ENCODE measurements at regions not wholly inside any gene's neighbourhood (a gene's known extent, or its start where the extent isn't known, plus 50 kb on each side); places are given as distances from the start of the nearest gene placed in this dataset.
"Not testable (repeated sequence)": the region's sequence is repeated elsewhere in the genome, so short reads cannot be mapped to it uniquely, and the experiment has no call there.

DNA sequence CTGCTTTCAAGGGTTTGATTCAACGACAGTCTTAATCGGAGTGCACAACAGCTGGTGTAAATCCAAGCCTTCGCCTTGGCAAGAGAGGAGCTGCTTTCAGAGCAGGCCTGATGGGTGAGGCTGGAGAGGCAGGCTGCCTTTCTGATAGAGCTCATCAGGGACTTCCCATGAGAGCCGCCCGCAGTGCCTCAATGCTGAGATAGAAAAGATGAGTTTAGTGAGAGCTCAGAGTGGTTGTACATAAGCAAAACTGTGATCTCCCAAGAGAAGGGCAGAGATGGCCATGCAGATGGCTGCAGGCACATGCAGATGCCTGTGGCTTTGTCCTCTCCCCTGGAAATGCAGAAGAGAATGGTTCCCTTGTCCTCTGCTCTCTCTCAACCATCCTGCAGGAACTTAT lies 122.1 kb downstream of the ARL4C start:
- no peak for DNase-seq (ENCODE audit: low spot score)

DNA sequence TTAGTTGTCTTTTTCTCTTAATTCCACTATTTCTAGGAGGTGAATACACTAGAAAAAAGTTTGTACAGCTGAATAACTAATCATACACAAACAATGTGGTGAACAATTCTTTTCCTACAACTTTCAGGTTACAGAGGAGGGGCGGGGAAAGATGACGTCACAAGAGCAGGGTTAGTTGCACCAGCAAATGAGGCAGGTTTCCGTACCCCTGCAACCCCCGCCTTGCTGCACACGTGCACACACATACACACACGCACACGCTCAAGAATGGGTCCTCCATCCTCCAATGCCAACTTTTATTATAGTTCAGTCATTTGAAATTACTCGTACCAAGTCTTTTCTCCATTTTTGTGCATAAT lies 122.8 kb downstream of the ARL4C start:
- no peak for DNase-seq (ENCODE audit: low spot score)

GRCh38 chr2:234373481-234374149 lies 123.3 kb downstream of the ARL4C start:
- DNase-seq (ENCODE audit: low spot score), result no peak

DNA sequence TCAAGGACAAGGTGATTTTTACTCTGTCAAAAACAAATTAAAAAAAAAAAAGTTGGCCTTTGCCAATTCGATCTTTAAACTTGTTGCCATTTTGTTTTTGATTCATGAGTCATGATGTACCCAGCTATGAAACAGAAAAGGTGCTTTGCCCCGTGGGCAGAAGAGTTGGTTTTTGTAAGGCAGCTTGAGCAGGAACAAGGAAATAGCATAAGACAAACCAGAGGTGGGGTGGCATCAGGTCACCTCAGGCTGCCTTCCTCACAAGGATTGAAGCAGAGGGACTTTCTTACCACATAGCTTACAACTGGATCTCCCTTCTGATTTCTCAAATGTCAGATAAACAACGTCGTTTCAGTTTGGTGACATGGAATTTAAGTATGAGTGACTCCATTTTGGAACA lies 123.8 kb downstream of the ARL4C start:
- DNase-seq (ENCODE audit: low spot score), result no peak

- DNase-seq (ENCODE audit: low spot score), result no peak
These were observed 124.4 kb downstream of the ARL4C start for GRCh38 chr2:234372506-234372905.

GRCh38 chr2:234368861-234369261 lies 128.0 kb downstream of the ARL4C start:
- DNase-seq (ENCODE audit: low spot score), result peak; percentile 62

- no peak for DNase-seq (ENCODE audit: low spot score)
These were observed 130.0 kb downstream of the ARL4C start for GRCh38 chr2:234366891-234367290.

DNA sequence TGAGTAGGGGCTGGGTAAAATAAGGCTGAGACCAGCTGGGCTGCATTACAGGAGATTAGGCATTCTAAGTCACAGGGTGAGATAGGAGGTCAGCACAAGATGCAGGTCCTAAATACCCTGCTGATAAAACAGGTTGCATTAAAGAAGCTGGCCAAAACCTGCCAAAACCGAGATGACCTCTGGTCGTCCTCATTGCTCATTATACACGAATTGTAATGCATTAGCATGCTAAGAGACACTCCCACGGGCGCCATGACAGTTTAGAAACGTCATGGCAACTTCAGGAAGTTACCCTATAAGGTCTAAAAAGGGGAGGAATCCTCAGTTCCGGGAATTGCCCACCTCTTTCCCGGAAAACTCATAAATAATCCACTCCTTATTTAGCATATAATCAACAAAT lies 132.2 kb downstream of the ARL4C start:
- no peak for DNase-seq (ENCODE audit: low spot score)

DNA sequence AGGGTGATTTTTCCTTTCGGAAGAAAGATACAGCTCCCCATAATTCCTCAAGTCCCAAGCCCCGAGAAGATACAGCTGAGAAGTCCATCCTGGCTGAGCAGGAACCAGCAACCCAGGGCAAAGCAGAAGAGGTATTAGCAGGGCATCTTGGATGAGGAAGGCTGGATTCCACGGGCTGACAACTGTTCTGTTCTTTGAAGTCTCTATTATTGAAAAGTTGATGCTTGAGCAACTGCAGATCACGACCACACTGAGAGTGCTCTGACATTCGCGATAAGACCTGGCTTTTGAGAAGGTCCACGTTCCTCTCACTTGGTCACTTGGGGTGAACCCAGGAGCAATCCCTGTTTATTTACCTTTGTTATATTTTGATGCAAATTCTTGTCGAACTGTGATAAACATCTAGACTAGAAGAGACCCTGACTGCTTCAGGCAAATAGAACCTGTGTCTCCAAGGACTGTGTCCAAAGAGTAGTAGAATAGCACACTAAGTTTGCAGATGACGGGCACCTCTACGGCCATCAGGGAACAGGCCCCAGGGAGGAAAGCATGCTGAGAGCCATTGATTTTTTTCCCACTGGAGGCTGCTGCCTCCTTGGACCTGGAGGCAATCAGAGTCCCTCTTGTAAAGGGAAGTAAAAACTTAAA lies 133.1 kb downstream of the ARL4C start:
- no peak for DNase-seq (ENCODE audit: low spot score)

DNA sequence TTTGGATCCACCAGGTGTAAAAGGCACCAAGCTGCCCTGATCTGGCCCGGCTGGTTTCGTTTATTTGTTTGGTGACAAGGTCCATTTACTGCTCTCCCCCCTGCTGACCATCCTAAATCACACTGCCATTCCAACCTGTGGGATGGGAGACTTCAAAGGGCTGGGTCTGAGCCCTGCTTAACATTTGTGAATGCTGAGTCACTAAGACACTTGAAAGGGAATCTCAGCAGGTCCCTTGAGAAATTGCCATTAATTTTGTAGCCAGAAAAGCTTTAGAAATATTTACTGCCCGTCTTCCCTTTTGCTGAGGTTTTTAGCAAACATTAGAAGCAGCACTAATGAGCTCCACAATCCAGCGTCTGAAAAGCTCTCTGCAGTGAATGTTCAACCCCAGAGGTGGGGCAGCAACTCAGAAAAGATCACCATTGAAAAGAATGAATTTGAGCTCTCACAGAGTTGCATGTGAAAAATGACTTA lies 133.8 kb downstream of the ARL4C start:
- peak; percentile 54 for DNase-seq (ENCODE audit: low spot score)

DNA sequence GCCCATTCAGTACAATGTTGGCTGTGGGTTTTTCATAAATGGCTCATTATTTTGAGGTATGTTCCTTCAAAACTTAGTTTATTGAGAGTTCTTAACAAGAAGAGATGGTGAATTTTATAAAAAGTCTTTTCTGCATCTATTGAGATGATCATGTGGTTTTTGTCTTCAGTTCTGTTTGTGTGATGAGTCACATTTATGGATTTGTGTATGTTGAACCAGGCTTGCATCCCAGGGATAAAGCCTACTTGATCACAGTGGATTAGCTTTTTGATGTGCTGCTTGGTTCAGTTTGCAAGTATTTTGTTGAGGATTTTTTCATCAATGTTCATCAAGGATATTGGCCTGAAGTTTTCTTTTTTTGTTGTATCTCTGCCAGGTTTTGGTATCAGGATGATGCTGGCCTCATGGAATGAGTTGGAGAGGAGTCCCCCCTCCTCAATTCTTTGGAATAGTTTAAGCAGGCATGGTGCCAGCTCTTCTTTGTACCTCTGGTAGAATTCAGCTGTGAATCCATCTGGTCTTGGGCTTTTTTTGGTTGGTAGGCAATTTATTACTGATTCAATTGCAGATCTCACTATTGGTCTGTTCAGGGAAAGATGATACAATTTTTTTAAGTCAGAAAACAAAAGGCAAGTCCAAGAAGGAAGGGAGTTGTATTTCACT lies 136.4 kb downstream of the ARL4C start:
- not testable (repeated sequence) for DNase-seq (ENCODE audit: low spot score)

GRCh38 chr2:234357666-234358065 lies 139.2 kb downstream of the ARL4C start:
- DNase-seq (ENCODE audit: low spot score), result no peak

DNA sequence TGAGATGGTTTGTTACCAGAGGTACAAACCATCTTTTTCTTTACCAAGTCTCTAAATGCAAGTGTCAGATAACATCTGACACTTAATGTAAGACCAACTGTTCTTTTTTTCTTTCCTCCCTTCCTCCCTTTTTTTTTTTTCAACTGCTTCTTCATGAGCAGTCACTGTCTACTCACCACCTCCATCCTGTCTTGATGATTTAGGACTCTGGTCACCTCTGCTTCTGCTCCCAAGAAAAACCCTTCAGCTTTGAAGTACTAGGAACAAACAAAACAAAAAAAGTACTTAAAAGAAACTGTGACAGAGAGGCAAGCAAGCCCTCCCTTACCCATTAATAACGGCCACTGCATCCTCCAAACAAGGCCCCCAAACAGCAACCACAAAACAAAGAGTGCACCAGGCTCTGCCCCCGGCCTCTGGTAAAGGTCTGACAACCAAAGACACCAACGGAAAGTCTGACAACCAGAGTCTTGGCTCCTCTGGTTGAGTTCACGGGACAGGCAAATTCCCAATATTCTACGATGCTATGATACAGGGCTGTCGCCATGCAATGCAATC lies 141.0 kb downstream of the ARL4C start:
- no peak for DNase-seq (ENCODE audit: low spot score)

GRCh38 chr2:234355021-234355720 lies 141.7 kb downstream of the ARL4C start:
- DNase-seq (ENCODE audit: low spot score), result no peak

DNA sequence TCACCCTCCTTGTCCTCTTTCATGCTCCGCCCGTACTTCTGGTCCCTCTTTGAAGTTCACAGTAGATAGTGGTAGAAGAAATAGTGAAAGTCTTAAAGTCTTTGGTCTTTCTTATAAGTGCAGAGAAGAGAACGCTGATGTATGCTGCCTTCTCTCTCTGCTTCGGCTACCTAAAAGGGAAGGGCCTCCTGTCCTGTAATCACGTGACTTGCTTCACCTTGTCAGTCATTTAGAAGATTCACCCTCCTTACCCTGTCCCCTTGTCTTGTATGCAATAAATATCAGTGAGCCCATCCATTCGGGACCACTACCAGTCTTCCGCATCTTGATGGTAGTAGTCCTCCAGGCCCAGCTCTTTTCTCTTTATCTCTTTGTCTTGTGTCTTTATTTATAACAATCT lies 144.6 kb downstream of the ARL4C start:
- no peak for DNase-seq (ENCODE audit: low spot score)

DNA sequence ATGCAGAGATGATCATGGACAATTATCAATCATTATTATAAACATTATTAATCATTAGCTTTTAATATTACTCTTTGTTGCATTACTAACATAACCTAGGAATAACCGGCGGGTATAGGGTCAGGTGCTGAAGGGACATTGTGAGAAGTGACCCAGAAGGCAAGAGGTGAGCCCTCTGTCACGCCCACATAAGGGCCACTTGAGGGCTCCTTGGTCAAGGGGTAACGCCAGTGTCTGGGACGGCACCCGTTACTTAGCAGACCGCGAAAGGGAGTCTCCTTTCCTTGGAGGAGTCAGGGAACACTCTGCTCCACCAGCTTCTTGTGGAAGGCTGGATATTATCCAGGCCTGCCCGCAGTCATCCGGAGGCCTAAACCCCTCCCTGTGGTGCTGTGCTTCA lies 145.0 kb downstream of the ARL4C start:
- DNase-seq (ENCODE audit: low spot score), result not testable (repeated sequence)

DNA sequence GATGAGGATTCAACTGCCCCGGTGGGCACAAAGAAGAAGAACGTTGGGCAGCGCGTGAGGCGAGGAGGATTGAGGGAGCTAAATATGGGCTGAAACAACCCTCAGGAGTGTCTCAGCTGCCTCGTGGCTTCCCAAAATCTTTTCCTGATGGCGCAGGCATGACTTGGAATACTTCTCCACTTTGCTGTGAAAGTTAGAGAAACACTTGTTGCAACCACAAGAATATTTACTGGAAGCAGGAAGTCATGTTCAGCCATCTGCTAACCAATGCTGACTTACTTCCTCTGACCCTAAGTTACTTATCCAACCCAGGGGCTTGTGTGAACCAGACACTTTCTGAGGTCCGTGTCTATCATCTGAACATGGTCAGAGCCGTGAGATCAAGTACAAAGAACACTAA lies 148.8 kb downstream of the ARL4C start:
- DNase-seq (ENCODE audit: low spot score), result peak; percentile 45

GRCh38 chr2:234345921-234346320 lies 151.0 kb downstream of the ARL4C start:
- DNase-seq (ENCODE audit: low spot score), result no peak

DNA sequence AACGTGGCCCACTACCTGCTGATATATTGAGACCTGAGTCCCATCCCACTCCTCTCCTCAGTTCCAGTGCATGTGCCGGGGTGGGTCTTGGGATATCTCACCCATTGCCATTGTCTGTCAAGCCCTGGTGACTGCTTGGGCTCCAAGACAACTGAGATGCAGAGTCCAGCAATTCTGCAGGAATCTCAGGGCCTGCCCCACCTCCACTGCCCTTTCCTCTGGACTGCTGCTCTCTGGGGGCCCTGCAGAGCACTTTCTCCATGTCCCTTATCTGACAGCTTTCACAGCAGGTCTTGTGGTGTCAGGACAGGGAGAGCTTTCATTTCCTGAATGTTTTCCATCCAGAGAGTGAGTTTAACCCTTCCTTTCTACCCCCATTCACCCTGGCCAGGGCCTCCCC lies 152.9 kb downstream of the ARL4C start:
- no peak for DNase-seq (ENCODE audit: low spot score)

GRCh38 chr2:234343372-234343771 lies 153.5 kb downstream of the ARL4C start:
- DNase-seq (ENCODE audit: low spot score), result no peak

GRCh38 chr2:234341306-234341985 lies 155.4 kb downstream of the ARL4C start:
- DNase-seq (ENCODE audit: low spot score), result peak; percentile 61

- DNase-seq (ENCODE audit: low spot score), result no peak
These were observed 157.4 kb downstream of the ARL4C start for GRCh38 chr2:234339501-234339900.

Measured in AG20443 (cell line).